WTC11 (cell line): ENCODE measurements at regions not wholly inside any gene's neighbourhood (a gene's known extent, or its start where the extent isn't known, plus 50 kb on each side); places are given as distances from the start of the nearest gene placed in this dataset.

Source experiments
- ATAC-seq: fragments of 200-7000 bp; cut with Tn5 transposase; 2 replicates; pipeline ENCODE4 v1.10.0; 2021; ENCODE audit warnings: mild to moderate bottlenecking, moderate library complexity
- CTCF ChIA-PET: fragments of 300-600 bp; sonication (Branson Sonifier 250); formaldehyde crosslinking; loops from one replicate; lab custom pipeline; 2021; ENCODE audit warnings: antibody characterized with exemption; lab: Charles Lee
- POLR2A ChIA-PET: fragments of 350-600 bp; sonication (Branson Sonifier 250); formaldehyde crosslinking; loops from one replicate; lab custom pipeline; 2021; ENCODE audit warnings: antibody characterized with exemption; lab: Charles Lee
- DNase-seq: peaks from one replicate; pipeline ENCODE4 v3.0.0; 2021; ENCODE audit warnings: low spot score
- H3K27ac Mint-ChIP-seq: 2 replicates; pipeline ENCODE4 v1.8.0; 2021; ENCODE audit warnings: mixed read lengths
- H3K27me3 Mint-ChIP-seq: 2 replicates; pipeline ENCODE4 v1.8.0; 2021; ENCODE audit warnings: low read depth, mild to moderate bottlenecking, moderate library complexity, mixed read lengths
- H3K36me3 Mint-ChIP-seq: 2 replicates; pipeline ENCODE4 v1.8.0; 2021; ENCODE audit warnings: mixed read lengths
- H3K4me1 Mint-ChIP-seq: 2 replicates; pipeline ENCODE4 v1.8.0; 2022; ENCODE audit warnings: mixed read lengths
- H3K4me3 Mint-ChIP-seq: 2 replicates; pipeline ENCODE4 v1.8.0; 2021; ENCODE audit warnings: mild to moderate bottlenecking, moderate library complexity, mixed read lengths
- H3K9me3 Mint-ChIP-seq: 2 replicates; pipeline ENCODE4 v1.8.0; 2021; ENCODE audit warnings: mixed read lengths
- EMX1 ChIP-seq: fragments of 250-450 bp; sonication (Bioruptor Pico); IDR thresholded peaks from 2 replicates; pipeline ENCODE4 v1.8.0; 2021; ENCODE audit warnings: mild to moderate bottlenecking
- ETV6 ChIP-seq: sonication (generic); formaldehyde crosslinking; IDR thresholded peaks from 2 replicates; pipeline ENCODE4 v1.8.1; 2022; ENCODE audit warnings: mild to moderate bottlenecking, missing genetic modification reagents
- IRF2 ChIP-seq: sonication (generic); formaldehyde crosslinking; IDR thresholded peaks from 2 replicates; pipeline ENCODE4 v1.8.0; 2022; ENCODE audit warnings: low read depth, missing genetic modification reagents, borderline replicate concordance
- JAZF1 ChIP-seq: fragments of 250-450 bp; sonication (Bioruptor Pico); IDR thresholded peaks from 2 replicates; pipeline ENCODE4 v1.9.0; 2021; ENCODE audit warnings: moderate library complexity, mild to moderate bottlenecking, inconsistent platforms
- NFATC4 ChIP-seq: fragments of 250-450 bp; sonication (Bioruptor Pico); IDR thresholded peaks from 2 replicates; pipeline ENCODE4 v1.9.0; 2021; ENCODE audit warnings: mild to moderate bottlenecking
- NR1H2 ChIP-seq: sonication (generic); formaldehyde crosslinking; IDR thresholded peaks from 2 replicates; pipeline ENCODE4 v1.9.0; 2021; ENCODE audit warnings: mild to moderate bottlenecking, moderate library complexity, missing genetic modification reagents
- PRRX2 ChIP-seq: fragments of 250-450 bp; sonication (Bioruptor Pico); IDR thresholded peaks from 2 replicates; pipeline ENCODE4 v1.8.0; 2021; ENCODE audit warnings: mild to moderate bottlenecking
- SMAD3 ChIP-seq: sonication (generic); formaldehyde crosslinking; IDR thresholded peaks from 2 replicates; pipeline ENCODE4 v1.8.0; 2022; ENCODE audit warnings: missing genetic modification reagents, mild to moderate bottlenecking, borderline replicate concordance
- ZNF317 ChIP-seq: sonication (generic); formaldehyde crosslinking; IDR thresholded peaks from 2 replicates; pipeline ENCODE4 v1.8.1; 2023; ENCODE audit warnings: low read depth, mild to moderate bottlenecking, moderate library complexity, missing genetic modification reagents, borderline replicate concordance
- ZNF423 ChIP-seq: fragments of 250-450 bp; sonication (Bioruptor Pico); IDR thresholded peaks from 2 replicates; pipeline ENCODE4 v2.1.2; 2022; ENCODE audit warnings: mild to moderate bottlenecking, moderate library complexity
- ZNF671 ChIP-seq: fragments of 250-450 bp; sonication (Bioruptor Pico); IDR thresholded peaks from 2 replicates; pipeline ENCODE4 v1.8.0; 2021; ENCODE audit warnings: mild to moderate bottlenecking
- TF ChIP-seq, protein P1 (sequence below): fragments of 250-450 bp; sonication (Bioruptor Pico); IDR thresholded peaks from 2 replicates; pipeline ENCODE4 v2.1.2; 2022; ENCODE audit warnings: mild to moderate bottlenecking, moderate library complexity
- TF ChIP-seq, protein P2 (sequence below): sonication (generic); formaldehyde crosslinking; IDR thresholded peaks from 2 replicates; pipeline ENCODE4 v1.8.0; 2023; ENCODE audit warnings: mild to moderate bottlenecking, missing genetic modification reagents
- TF ChIP-seq, protein P3 (sequence below): sonication (generic); formaldehyde crosslinking; IDR thresholded peaks from 2 replicates; pipeline ENCODE4 v1.8.1; 2023; ENCODE audit warnings: mild to moderate bottlenecking, missing genetic modification reagents
- TF ChIP-seq, protein P4 (sequence below): fragments of 250-450 bp; sonication (Bioruptor Pico); IDR thresholded peaks from 2 replicates; pipeline ENCODE4 v1.9.0; 2021; ENCODE audit warnings: mild to moderate bottlenecking
- TF ChIP-seq, protein P5 (sequence below): sonication (generic); formaldehyde crosslinking; IDR thresholded peaks from 2 replicates; pipeline ENCODE4 v1.8.1; 2023; ENCODE audit warnings: mild to moderate bottlenecking, missing genetic modification reagents, moderate library complexity

DNA sequence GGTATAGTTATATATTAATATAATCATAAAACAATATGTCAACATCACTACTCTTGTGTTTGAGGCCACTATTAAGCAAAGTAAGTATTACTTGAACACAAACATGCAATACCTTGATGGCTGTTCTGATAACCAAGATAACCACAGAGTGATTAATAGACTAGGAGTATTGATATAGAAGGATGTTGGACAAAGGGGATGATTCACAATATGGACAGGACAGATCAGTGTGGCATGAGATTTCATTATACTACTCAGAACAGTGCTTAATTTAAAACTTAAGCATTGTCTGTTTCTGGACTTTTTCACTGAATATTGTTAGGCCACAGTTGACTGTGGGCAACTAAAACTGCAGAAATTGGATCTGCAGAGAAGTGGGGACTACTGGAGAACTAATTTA is 384.2 kb downstream of the SLITRK1 start:
- H3K27ac Mint-ChIP-seq, result no peak overlapping the region
- H3K36me3 Mint-ChIP-seq, result no peaks in the 10 kb centered on the region
- no peak overlapping the region for H3K4me3 Mint-ChIP-seq
- H3K27me3 Mint-ChIP-seq, result no peaks in the 10 kb centered on the region
- H3K9me3 Mint-ChIP-seq, result no peaks in the 10 kb centered on the region
- ChIA-PET CTCF (no interaction called here), POLR2A (no interaction called here)
- ATAC-seq, result no peak
- no peaks in the 10 kb centered on the region for H3K4me1 Mint-ChIP-seq
- DNase-seq, result no peak
- TF ChIP-seq ZNF423 (CRISPR knock-in tag) (no peak), IRF2 (no peak), NR1H2 (CRISPR knock-in tag) (no peak), ZNF671 (no peak), PRRX2 (CRISPR knock-in tag) (no peak), NFATC4 (CRISPR knock-in tag) (no peak), JAZF1 (no peak), SMAD3 (CRISPR knock-in tag) (no peak), ETV6 (no peak), EMX1 (CRISPR knock-in tag) (no peak)
- TF ChIP-seq, protein P1, sequence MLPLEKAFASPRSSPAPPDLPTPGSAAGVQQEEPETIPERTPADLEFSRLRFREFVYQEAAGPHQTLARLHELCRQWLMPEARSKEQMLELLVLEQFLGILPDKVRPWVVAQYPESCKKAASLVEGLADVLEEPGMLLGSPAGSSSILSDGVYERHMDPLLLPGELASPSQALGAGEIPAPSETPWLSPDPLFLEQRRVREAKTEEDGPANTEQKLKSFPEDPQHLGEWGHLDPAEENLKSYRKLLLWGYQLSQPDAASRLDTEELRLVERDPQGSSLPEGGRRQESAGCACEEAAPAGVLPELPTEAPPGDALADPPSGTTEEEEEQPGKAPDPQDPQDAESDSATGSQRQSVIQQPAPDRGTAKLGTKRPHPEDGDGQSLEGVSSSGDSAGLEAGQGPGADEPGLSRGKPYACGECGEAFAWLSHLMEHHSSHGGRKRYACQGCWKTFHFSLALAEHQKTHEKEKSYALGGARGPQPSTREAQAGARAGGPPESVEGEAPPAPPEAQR (CRISPR knock-in tag), result no peak
- TF ChIP-seq, protein P2, sequence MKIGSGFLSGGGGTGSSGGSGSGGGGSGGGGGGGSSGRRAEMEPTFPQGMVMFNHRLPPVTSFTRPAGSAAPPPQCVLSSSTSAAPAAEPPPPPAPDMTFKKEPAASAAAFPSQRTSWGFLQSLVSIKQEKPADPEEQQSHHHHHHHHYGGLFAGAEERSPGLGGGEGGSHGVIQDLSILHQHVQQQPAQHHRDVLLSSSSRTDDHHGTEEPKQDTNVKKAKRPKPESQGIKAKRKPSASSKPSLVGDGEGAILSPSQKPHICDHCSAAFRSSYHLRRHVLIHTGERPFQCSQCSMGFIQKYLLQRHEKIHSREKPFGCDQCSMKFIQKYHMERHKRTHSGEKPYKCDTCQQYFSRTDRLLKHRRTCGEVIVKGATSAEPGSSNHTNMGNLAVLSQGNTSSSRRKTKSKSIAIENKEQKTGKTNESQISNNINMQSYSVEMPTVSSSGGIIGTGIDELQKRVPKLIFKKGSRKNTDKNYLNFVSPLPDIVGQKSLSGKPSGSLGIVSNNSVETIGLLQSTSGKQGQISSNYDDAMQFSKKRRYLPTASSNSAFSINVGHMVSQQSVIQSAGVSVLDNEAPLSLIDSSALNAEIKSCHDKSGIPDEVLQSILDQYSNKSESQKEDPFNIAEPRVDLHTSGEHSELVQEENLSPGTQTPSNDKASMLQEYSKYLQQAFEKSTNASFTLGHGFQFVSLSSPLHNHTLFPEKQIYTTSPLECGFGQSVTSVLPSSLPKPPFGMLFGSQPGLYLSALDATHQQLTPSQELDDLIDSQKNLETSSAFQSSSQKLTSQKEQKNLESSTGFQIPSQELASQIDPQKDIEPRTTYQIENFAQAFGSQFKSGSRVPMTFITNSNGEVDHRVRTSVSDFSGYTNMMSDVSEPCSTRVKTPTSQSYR (CRISPR knock-in tag), result no peak
- TF ChIP-seq, protein P3, sequence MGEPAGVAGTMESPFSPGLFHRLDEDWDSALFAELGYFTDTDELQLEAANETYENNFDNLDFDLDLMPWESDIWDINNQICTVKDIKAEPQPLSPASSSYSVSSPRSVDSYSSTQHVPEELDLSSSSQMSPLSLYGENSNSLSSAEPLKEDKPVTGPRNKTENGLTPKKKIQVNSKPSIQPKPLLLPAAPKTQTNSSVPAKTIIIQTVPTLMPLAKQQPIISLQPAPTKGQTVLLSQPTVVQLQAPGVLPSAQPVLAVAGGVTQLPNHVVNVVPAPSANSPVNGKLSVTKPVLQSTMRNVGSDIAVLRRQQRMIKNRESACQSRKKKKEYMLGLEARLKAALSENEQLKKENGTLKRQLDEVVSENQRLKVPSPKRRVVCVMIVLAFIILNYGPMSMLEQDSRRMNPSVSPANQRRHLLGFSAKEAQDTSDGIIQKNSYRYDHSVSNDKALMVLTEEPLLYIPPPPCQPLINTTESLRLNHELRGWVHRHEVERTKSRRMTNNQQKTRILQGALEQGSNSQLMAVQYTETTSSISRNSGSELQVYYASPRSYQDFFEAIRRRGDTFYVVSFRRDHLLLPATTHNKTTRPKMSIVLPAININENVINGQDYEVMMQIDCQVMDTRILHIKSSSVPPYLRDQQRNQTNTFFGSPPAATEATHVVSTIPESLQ, result no peak
- TF ChIP-seq, protein P4, sequence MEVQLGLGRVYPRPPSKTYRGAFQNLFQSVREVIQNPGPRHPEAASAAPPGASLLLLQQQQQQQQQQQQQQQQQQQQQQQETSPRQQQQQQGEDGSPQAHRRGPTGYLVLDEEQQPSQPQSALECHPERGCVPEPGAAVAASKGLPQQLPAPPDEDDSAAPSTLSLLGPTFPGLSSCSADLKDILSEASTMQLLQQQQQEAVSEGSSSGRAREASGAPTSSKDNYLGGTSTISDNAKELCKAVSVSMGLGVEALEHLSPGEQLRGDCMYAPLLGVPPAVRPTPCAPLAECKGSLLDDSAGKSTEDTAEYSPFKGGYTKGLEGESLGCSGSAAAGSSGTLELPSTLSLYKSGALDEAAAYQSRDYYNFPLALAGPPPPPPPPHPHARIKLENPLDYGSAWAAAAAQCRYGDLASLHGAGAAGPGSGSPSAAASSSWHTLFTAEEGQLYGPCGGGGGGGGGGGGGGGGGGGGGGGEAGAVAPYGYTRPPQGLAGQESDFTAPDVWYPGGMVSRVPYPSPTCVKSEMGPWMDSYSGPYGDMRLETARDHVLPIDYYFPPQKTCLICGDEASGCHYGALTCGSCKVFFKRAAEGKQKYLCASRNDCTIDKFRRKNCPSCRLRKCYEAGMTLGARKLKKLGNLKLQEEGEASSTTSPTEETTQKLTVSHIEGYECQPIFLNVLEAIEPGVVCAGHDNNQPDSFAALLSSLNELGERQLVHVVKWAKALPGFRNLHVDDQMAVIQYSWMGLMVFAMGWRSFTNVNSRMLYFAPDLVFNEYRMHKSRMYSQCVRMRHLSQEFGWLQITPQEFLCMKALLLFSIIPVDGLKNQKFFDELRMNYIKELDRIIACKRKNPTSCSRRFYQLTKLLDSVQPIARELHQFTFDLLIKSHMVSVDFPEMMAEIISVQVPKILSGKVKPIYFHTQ (CRISPR knock-in tag), result no peak

DNA sequence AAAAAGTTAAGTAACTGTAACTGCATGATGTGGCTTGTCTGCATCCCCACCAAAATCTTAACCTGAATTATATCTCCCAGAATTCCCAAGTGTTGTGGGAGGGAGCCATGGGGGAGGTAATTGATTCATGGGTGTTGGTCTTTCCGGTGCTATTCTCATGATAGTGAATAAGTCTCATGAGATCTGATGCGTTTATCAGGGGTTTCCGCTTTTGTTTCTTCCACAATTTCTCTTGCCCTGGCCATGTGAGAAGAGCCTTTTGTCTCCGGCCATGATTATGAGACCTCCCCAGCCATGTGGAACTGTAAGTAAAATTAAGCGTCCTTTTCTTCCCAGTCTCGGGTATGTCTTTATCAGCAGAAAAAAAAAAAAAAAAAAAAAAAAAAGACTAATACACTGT is 385.8 kb downstream of the SLITRK1 start:
- Mint-ChIP-seq H3K4me1 (no peaks in the 10 kb centered on the region), H3K36me3 (no peaks in the 10 kb centered on the region), H3K4me3 (no peak overlapping the region), H3K27me3 (no peaks in the 10 kb centered on the region), H3K27ac (no peak overlapping the region)
- CTCF ChIA-PET, result interaction anchor here (0.7 kb wide), 1 partner anchor 334 kb away, joined by 5 read pairs; no protein-coding TSS in a partner anchor
- DNase-seq (no peak), ATAC-seq (no peak)
- POLR2A ChIA-PET, result no interaction called here
- TF ChIP-seq PRRX2 (CRISPR knock-in tag), result no peak
- TF ChIP-seq, protein P2 (CRISPR knock-in tag), result no peak
- no peak for TF ChIP-seq ZNF317 (CRISPR knock-in tag)
- TF ChIP-seq, protein P5, sequence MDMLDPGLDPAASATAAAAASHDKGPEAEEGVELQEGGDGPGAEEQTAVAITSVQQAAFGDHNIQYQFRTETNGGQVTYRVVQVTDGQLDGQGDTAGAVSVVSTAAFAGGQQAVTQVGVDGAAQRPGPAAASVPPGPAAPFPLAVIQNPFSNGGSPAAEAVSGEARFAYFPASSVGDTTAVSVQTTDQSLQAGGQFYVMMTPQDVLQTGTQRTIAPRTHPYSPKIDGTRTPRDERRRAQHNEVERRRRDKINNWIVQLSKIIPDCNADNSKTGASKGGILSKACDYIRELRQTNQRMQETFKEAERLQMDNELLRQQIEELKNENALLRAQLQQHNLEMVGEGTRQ (CRISPR knock-in tag), result no peak
- TF ChIP-seq, all 79 proteins: peak for 0
- H3K9me3 Mint-ChIP-seq, result no peaks in the 10 kb centered on the region
